Breast epithelium (tissue), 3 donors: ENCODE measurements at regions not wholly inside any gene's neighbourhood (a gene's known extent, or its start where the extent isn't known, plus 50 kb on each side); places are given as distances from the start of the nearest gene placed in this dataset.

ENCODE experiments used
- POLR2A ChIP-seq: fragments of 450-650 bp; IDR thresholded peaks from one replicate; pipeline ENCODE4 v1.6.1; 2016; ENCODE audit warnings: antibody characterized with exemption, mild to moderate bottlenecking, moderate library complexity
- TF ChIP-seq, protein P1 (sequence below), 3 donors: fragments of 450-650 bp; IDR thresholded peaks; one replicate each; pipeline ENCODE4 v1.5.1; 2016 to 2017; ENCODE audit warnings: antibody characterized with exemption in 3 of 3, mild to moderate bottlenecking in 3 of 3, moderate library complexity in 3 of 3

DNA sequence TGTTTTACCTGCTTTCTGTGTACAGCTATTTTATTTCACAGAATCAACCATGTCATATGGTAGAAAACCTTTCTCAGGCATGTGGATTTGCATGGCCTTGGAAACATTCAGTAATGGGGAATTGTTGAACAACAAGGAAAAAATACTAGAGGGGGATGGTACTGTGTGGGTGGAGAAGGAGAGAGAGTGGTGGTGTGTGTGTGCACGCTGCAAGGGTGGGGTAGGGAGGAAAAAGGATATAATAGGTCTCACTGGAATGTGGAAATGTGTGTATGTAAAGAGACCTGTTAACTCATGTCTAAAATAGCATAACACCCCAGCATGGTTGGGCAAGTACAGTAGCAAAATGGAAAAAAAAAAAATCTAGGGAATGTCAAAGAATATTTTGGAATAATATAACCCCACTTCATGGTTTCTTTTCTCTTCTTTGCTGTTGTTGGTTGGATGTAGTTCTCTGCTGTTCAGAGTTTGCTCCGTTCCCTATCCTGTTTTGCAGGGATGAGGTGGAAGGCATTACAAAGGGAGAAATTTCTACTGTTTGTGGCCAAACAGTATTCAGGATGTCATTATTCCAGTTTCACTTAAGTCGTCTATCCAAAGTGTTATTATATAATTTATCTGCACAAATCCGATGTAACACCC lies 93.9 kb upstream of the CITED2 start:
- TF ChIP-seq, protein P1, sequence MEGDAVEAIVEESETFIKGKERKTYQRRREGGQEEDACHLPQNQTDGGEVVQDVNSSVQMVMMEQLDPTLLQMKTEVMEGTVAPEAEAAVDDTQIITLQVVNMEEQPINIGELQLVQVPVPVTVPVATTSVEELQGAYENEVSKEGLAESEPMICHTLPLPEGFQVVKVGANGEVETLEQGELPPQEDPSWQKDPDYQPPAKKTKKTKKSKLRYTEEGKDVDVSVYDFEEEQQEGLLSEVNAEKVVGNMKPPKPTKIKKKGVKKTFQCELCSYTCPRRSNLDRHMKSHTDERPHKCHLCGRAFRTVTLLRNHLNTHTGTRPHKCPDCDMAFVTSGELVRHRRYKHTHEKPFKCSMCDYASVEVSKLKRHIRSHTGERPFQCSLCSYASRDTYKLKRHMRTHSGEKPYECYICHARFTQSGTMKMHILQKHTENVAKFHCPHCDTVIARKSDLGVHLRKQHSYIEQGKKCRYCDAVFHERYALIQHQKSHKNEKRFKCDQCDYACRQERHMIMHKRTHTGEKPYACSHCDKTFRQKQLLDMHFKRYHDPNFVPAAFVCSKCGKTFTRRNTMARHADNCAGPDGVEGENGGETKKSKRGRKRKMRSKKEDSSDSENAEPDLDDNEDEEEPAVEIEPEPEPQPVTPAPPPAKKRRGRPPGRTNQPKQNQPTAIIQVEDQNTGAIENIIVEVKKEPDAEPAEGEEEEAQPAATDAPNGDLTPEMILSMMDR (IDR thresholded peaks at IDR 0.05): no peak
- TF ChIP-seq POLR2A: no peak
